Hepatocyte (in vitro differentiated cells): ENCODE measurements at regions not wholly inside any gene's neighbourhood (a gene's known extent, or its start where the extent isn't known, plus 50 kb on each side); places are given as distances from the start of the nearest gene placed in this dataset.

ENCODE experiments used
- DNase-seq: peaks from one replicate; pipeline ENCODE4 v3.0.0-alpha.2; 2016; ENCODE audit warnings: low spot score
- H2AFZ ChIP-seq: fragments of 200-600 bp; sonication (generic); 2 replicates; pipeline ENCODE4 v1.6.0; 2016; ENCODE audit warnings: antibody characterized with exemption, mild to moderate bottlenecking
- H3K27ac ChIP-seq: fragments of 200-600 bp; sonication (generic); 2 replicates; pipeline ENCODE4 v1.5.1; 2016; ENCODE audit warnings: mild to moderate bottlenecking
- H3K27me3 ChIP-seq: fragments of 200-600 bp; sonication (generic); 2 replicates; pipeline ENCODE4 v1.6.1; 2016
- H3K36me3 ChIP-seq: fragments of 200-600 bp; sonication (generic); replicated peaks from 2 replicates; pipeline ENCODE4 v1.5.1; 2016; ENCODE audit warnings: low read depth; ENCODE audit not compliant: insufficient read depth
- H3K4me1 ChIP-seq: fragments of 200-600 bp; sonication (generic); 2 replicates; pipeline ENCODE4 v1.5.1; 2016; ENCODE audit warnings: mild to moderate bottlenecking, moderate library complexity; ENCODE audit not compliant: insufficient read depth
- H3K4me2 ChIP-seq: fragments of 200-600 bp; sonication (generic); 2 replicates; pipeline ENCODE4 v1.6.0; 2016
- H3K4me3 ChIP-seq: fragments of 200-600 bp; sonication (generic); 2 replicates; pipeline ENCODE4 v1.5.1; 2016; ENCODE audit warnings: mild to moderate bottlenecking
- H3K79me2 ChIP-seq: fragments of 200-600 bp; sonication (generic); 2 replicates; pipeline ENCODE4 v1.6.0; 2017; ENCODE audit warnings: mild to moderate bottlenecking
- H3K9me2 ChIP-seq: fragments of 200-600 bp; sonication (generic); replicated peaks from 2 replicates; pipeline ENCODE4 v1.6.0; 2017; ENCODE audit warnings: mild to moderate bottlenecking; ENCODE audit not compliant: insufficient read depth
- H3K9me3 ChIP-seq: fragments of 200-600 bp; sonication (generic); 2 replicates; pipeline ENCODE4 v1.5.1; 2016; ENCODE audit warnings: low read depth, mild to moderate bottlenecking
- H4K20me1 ChIP-seq: fragments of 200-600 bp; sonication (generic); 2 replicates; pipeline ENCODE4 v1.6.0; 2016; ENCODE audit warnings: mild to moderate bottlenecking; ENCODE audit not compliant: insufficient read depth, poor library complexity, severe bottlenecking
- EZH2 ChIP-seq: fragments of 200-600 bp; sonication (generic); IDR thresholded peaks from 2 replicates; pipeline ENCODE4 v1.6.1; 2016; ENCODE audit warnings: antibody characterized with exemption, mild to moderate bottlenecking, borderline replicate concordance
- EZH2phosphoT487 ChIP-seq: fragments of 200-600 bp; sonication (generic); IDR thresholded peaks from one replicate; pipeline ENCODE4 v1.6.1; 2018; ENCODE audit warnings: antibody characterized with exemption, mild to moderate bottlenecking, low read depth, moderate library complexity; ENCODE audit not compliant: unreplicated experiment, severe bottlenecking
- WGBS: methylation state at CpG from one replicate; pipeline ENCODE4 v1.1.6; 2016; ENCODE audit warnings: low lambda C conversion rate; ENCODE audit errors: missing lambda C conversion rate; 5-methylcytosine and 5-hydroxymethylcytosine counted together
- TF ChIP-seq, protein P1 (sequence below): fragments of 200-600 bp; sonication (generic); IDR thresholded peaks from 2 replicates; pipeline ENCODE4 v1.5.1; 2016; ENCODE audit warnings: antibody characterized with exemption, mild to moderate bottlenecking; ENCODE audit not compliant: poor library complexity

DNA sequence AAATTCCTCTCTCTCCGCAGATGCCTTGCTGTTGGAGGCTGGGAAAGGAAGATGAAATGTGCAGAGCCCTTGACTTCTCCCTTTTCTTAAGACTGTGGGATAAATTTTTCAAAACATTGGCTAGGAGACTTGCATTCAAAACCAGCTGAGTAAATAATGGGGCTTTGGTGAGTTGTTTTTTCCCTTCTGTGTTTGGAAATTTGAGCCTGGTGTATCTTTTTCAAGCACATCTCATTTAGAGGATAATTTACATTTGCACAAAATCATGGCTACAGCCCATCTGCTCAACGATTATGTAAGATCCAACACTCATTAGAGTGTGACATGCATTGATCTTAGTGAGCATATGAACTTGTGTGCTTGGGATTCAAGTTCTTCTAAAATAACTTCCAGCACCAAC, 112.1 kb upstream of the ATP8B1 start:
- H4K20me1 ChIP-seq = no peaks in the 10 kb centered on the region
- H3K9me3 ChIP-seq = no peaks in the 10 kb centered on the region
- no peak for TF ChIP-seq EZH2phosphoT487
- no peak for TF ChIP-seq EZH2
- TF ChIP-seq, protein P1, sequence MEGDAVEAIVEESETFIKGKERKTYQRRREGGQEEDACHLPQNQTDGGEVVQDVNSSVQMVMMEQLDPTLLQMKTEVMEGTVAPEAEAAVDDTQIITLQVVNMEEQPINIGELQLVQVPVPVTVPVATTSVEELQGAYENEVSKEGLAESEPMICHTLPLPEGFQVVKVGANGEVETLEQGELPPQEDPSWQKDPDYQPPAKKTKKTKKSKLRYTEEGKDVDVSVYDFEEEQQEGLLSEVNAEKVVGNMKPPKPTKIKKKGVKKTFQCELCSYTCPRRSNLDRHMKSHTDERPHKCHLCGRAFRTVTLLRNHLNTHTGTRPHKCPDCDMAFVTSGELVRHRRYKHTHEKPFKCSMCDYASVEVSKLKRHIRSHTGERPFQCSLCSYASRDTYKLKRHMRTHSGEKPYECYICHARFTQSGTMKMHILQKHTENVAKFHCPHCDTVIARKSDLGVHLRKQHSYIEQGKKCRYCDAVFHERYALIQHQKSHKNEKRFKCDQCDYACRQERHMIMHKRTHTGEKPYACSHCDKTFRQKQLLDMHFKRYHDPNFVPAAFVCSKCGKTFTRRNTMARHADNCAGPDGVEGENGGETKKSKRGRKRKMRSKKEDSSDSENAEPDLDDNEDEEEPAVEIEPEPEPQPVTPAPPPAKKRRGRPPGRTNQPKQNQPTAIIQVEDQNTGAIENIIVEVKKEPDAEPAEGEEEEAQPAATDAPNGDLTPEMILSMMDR = no peak
- H2AFZ ChIP-seq = no peak overlapping the region
- no peaks in the 10 kb centered on the region for H3K9me2 ChIP-seq
- peak overlapping the region; percentile 12 for H3K27ac ChIP-seq
- no peak for DNase-seq
- 61% methylated on average over 2 of the region's 2 CpGs for WGBS
- peaks cover under 1% of the 10 kb centered on the region for H3K4me1 ChIP-seq
- H3K36me3 ChIP-seq = no peaks in the 10 kb centered on the region
- H3K27me3 ChIP-seq = no peaks in the 10 kb centered on the region
- H3K4me3 ChIP-seq = no peak overlapping the region
- H3K79me2 ChIP-seq = no peaks in the 10 kb centered on the region
- no peak overlapping the region for H3K4me2 ChIP-seq

DNA sequence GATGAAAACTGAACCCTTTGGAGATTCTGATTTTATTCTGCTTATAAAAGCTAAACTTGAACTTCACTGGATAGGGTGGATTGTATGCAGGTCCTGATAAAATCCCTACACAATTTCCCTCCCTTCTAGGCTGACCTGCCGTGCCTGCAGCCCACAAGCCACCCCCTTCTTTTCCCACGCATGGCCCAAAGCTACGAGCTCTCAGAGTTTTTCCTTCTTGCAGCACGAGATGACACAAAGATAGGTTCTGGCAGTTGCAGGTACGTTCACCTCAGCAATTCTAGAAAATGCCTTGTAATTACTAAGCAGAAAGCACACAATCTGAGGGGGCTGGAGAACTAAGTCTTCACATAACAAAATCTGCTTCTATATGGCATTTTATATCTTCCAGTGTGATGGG, 110.6 kb upstream of the ATP8B1 start:
- Histone ChIP-seq H3K4me3 (no peak overlapping the region), H2AFZ (no peak overlapping the region), H3K79me2 (no peaks in the 10 kb centered on the region), H4K20me1 (no peaks in the 10 kb centered on the region), H3K9me2 (no peaks in the 10 kb centered on the region), H3K27me3 (no peaks in the 10 kb centered on the region), H3K4me2 (no peak overlapping the region), H3K36me3 (no peaks in the 10 kb centered on the region), H3K27ac (no peak overlapping the region), H3K4me1 (peaks cover 6% of the 10 kb centered on the region), H3K9me3 (no peaks in the 10 kb centered on the region)
- no peak for TF ChIP-seq EZH2
- TF ChIP-seq, protein P1 = no peak
- TF ChIP-seq EZH2phosphoT487 = no peak
- WGBS = 51% methylated on average over 5 of the region's 5 CpGs
- no peak for DNase-seq

DNA sequence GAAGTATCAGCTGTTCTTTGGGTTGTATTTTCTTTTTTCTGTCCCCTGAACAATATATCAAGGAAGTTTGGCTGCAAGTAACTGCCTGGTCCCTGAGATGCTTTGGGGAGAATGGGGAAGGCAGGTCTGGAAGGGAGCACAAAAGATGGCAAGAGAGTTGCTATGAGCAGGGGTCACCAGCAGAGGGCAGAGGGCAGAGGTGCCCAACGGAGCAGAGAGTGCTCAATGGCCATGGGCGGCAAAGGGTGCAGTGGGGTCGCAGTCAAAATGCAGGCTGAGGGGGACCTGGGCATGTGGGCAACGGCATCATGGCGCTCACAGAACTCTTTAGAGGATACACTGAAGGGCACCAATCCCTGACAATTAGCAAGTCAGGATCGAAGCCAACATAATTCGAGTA, 107.7 kb upstream of the ATP8B1 start:
- WGBS = 88% methylated on average over 7 of the region's 7 CpGs
- no peaks in the 10 kb centered on the region for H3K36me3 ChIP-seq
- no peak overlapping the region for H3K4me3 ChIP-seq
- H3K4me2 ChIP-seq = no peak overlapping the region
- no peaks in the 10 kb centered on the region for H3K9me3 ChIP-seq
- no peaks in the 10 kb centered on the region for H3K79me2 ChIP-seq
- no peaks in the 10 kb centered on the region for H4K20me1 ChIP-seq
- H2AFZ ChIP-seq = no peak overlapping the region
- TF ChIP-seq, protein P1 = no peak
- TF ChIP-seq EZH2phosphoT487 (no peak), EZH2 (no peak)
- peaks cover 6% of the 10 kb centered on the region for H3K4me1 ChIP-seq
- H3K27ac ChIP-seq = no peak overlapping the region
- H3K9me2 ChIP-seq = no peaks in the 10 kb centered on the region
- DNase-seq = no peak
- H3K27me3 ChIP-seq = no peaks in the 10 kb centered on the region

DNA sequence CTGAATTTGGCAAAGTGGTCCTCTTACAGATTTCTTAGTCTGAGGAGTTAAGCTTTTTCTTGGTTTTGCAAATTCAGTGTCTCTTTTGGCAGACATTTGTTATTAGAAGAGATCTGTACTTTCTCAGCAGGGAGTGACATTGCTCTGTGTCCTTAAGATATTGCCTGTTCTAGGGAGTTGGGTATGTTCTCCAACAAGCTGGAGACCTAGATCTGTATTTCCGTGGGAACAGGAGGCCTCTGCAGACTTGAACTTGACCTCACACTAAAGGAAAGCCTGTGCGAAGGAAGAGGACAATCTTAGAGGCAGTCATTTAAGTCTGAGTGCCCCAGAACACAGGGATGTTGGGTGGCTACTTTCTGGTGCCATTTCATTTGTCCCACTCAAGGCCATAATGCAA, 107.0 kb upstream of the ATP8B1 start:
- peaks cover 6% of the 10 kb centered on the region for H3K4me1 ChIP-seq
- H3K9me2 ChIP-seq = no peaks in the 10 kb centered on the region
- no peaks in the 10 kb centered on the region for H3K36me3 ChIP-seq
- peak overlapping the region; percentile 69 for H3K27ac ChIP-seq
- no peak overlapping the region for H2AFZ ChIP-seq
- WGBS = 83% methylated on average over 2 of the region's 2 CpGs
- H3K4me3 ChIP-seq = no peak overlapping the region
- TF ChIP-seq EZH2phosphoT487 (no peak), EZH2 (no peak)
- TF ChIP-seq, protein P1 = no peak
- no peaks in the 10 kb centered on the region for H3K79me2 ChIP-seq
- H3K9me3 ChIP-seq = no peaks in the 10 kb centered on the region
- DNase-seq = no peak
- H3K4me2 ChIP-seq = peak overlapping the region; percentile 26
- H4K20me1 ChIP-seq = no peaks in the 10 kb centered on the region
- no peaks in the 10 kb centered on the region for H3K27me3 ChIP-seq
